Endodermal cell (in vitro differentiated cells): ENCODE measurements at regions not wholly inside any gene's neighbourhood (a gene's known extent, or its start where the extent isn't known, plus 50 kb on each side); places are given as distances from the start of the nearest gene placed in this dataset.

Experiments used
- DNase-seq: peaks from one replicate; pipeline ENCODE4 v3.0.0-alpha.2; 2017
- H3K27ac ChIP-seq: 2 replicates; pipeline ENCODE4 v1.5.1; 2013; ENCODE audit warnings: mild to moderate bottlenecking, low read depth, low read length, moderate library complexity
- H3K27me3 ChIP-seq: 2 replicates; pipeline ENCODE4 v1.6.1; 2013; ENCODE audit warnings: mild to moderate bottlenecking, low read length, moderate library complexity; ENCODE audit not compliant: insufficient read depth, control insufficient read depth, poor library complexity, severe bottlenecking
- H3K36me3 ChIP-seq: 2 replicates; pipeline ENCODE4 v1.7.0; 2013; ENCODE audit warnings: mild to moderate bottlenecking, low read length, moderate library complexity; ENCODE audit not compliant: control insufficient read depth, insufficient read depth
- H3K4me1 ChIP-seq: one replicate; pipeline ENCODE4 v1.7.0; 2013; ENCODE audit warnings: low read length; ENCODE audit not compliant: control insufficient read depth, insufficient read depth
- H3K4me3 ChIP-seq: 2 replicates; pipeline ENCODE4 v1.5.1; 2013; ENCODE audit warnings: mild to moderate bottlenecking, low read length, moderate library complexity
- H3K9ac ChIP-seq: 2 replicates; pipeline ENCODE4 v1.6.1; 2013; ENCODE audit warnings: mild to moderate bottlenecking, low read length, moderate library complexity; ENCODE audit not compliant: poor library complexity, severe bottlenecking; ENCODE audit errors: extremely low read depth
- H3K9me3 ChIP-seq: 2 replicates; pipeline ENCODE4 v1.6.1; 2013; ENCODE audit warnings: mild to moderate bottlenecking, low read length, moderate library complexity; ENCODE audit not compliant: control insufficient read depth
- H3K27ac Mint-ChIP-seq: 2 replicates; pipeline ENCODE4 v1.8.0; 2020; ENCODE audit warnings: mixed read lengths
- H3K27me3 Mint-ChIP-seq: 2 replicates; pipeline ENCODE4 v1.8.0; 2021; ENCODE audit warnings: mild to moderate bottlenecking, mixed read lengths; ENCODE audit not compliant: insufficient read depth
- H3K36me3 Mint-ChIP-seq: 2 replicates; pipeline ENCODE4 v1.8.0; 2020; ENCODE audit warnings: low read depth, mixed read lengths
- H3K4me1 Mint-ChIP-seq: 2 replicates; pipeline ENCODE4 v1.8.0; 2020; ENCODE audit warnings: mixed read lengths
- H3K4me3 Mint-ChIP-seq: 2 replicates; pipeline ENCODE4 v1.8.0; 2020; ENCODE audit warnings: mild to moderate bottlenecking, moderate library complexity, mixed read lengths
- H3K9me3 Mint-ChIP-seq: 2 replicates; pipeline ENCODE4 v1.8.0; 2020; ENCODE audit warnings: mild to moderate bottlenecking, mixed read lengths
- WGBS, 2 experiments: methylation state at CpG; one replicate each; pipeline versions ENCODE4 v1.1.5 to v1.1.7; 2013; ENCODE audit warnings: missing lambda C conversion rate in 2 of 2, mixed read lengths in 1 of 2; ENCODE audit not compliant: insufficient coverage in 1 of 2, insufficient read length in 1 of 2; 5-methylcytosine and 5-hydroxymethylcytosine counted together
- TF ChIP-seq, protein P1 (sequence below): fragments of 200-600 bp; sonication (generic); conservative IDR thresholded peaks from 2 replicates; pipeline ENCODE4 v1.5.0; 2021; ENCODE audit warnings: antibody characterized with exemption, mild to moderate bottlenecking

DNA sequence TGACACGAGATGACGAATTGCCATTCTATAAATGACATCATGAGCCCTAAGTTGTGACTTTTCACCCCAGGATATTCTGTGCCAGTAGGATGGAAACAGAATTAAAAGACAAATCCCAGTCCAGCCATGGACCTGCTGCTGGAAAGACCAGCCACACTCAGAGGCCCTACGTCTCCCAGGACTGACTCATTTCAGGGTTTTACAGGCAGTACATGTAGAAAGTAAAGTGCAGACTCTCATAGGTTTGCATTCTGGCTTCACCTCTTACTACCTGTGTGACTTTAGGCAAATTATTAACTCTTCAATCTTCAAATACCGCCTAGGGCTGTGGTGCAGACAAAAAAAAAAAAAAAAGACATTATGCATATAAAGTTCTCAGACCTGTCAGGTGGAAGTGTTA is 188.8 kb downstream of the NEBL start:
- Mint-ChIP-seq H3K27ac (no peak overlapping the region), H3K36me3 (no peaks in the 10 kb centered on the region), H3K27me3 (peaks cover 40% of the 10 kb centered on the region), H3K4me3 (no peak overlapping the region), H3K4me1 (peaks cover 34% of the 10 kb centered on the region), H3K9me3 (no peaks in the 10 kb centered on the region)
- no peaks in the 10 kb centered on the region for H3K27me3 ChIP-seq
- H3K4me1 ChIP-seq, result peaks cover 2% of the 10 kb centered on the region
- TF ChIP-seq, protein P1, sequence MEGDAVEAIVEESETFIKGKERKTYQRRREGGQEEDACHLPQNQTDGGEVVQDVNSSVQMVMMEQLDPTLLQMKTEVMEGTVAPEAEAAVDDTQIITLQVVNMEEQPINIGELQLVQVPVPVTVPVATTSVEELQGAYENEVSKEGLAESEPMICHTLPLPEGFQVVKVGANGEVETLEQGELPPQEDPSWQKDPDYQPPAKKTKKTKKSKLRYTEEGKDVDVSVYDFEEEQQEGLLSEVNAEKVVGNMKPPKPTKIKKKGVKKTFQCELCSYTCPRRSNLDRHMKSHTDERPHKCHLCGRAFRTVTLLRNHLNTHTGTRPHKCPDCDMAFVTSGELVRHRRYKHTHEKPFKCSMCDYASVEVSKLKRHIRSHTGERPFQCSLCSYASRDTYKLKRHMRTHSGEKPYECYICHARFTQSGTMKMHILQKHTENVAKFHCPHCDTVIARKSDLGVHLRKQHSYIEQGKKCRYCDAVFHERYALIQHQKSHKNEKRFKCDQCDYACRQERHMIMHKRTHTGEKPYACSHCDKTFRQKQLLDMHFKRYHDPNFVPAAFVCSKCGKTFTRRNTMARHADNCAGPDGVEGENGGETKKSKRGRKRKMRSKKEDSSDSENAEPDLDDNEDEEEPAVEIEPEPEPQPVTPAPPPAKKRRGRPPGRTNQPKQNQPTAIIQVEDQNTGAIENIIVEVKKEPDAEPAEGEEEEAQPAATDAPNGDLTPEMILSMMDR, result no peak
- no peaks in the 10 kb centered on the region for H3K9me3 ChIP-seq
- 93 to 96% methylated on average over 3 to 4 of the region's 4 CpGs for WGBS, 2 experiments
- H3K4me3 ChIP-seq, result no peak overlapping the region
- DNase-seq, result no peak
- H3K9ac ChIP-seq, result no peak overlapping the region
- no peak overlapping the region for H3K27ac ChIP-seq
- H3K36me3 ChIP-seq, result no peaks in the 10 kb centered on the region

DNA sequence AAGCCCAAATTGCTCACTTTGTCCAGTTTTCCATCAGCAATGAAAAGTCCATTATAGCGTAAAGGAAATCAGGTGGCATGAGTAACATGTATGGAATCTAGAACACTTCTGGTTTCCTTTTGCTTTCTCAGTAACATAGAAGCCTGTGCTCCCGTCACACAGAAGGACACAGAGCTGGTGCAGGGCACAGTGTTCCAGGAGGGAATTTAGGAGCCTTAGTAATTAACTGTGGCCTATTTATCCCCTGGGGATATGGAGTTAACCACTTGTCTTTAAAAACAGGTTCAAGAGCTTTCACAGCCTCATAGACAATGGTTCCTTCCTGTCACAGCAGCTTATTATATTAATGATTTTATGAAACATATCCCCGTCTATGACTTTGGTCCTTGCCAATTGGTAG is 189.9 kb downstream of the NEBL start:
- TF ChIP-seq, protein P1, result no peak
- Histone ChIP-seq H3K9me3 (no peaks in the 10 kb centered on the region), H3K4me3 (no peak overlapping the region), H3K27me3 (no peaks in the 10 kb centered on the region), H3K4me1 (no peaks in the 10 kb centered on the region), H3K27ac (no peak overlapping the region), H3K9ac (no peak overlapping the region), H3K36me3 (no peaks in the 10 kb centered on the region)
- 96 to 100% methylated on average over 1 to 3 of the region's 3 CpGs for WGBS, 2 experiments
- H3K27ac Mint-ChIP-seq, result no peak overlapping the region
- peaks cover 25% of the 10 kb centered on the region for H3K4me1 Mint-ChIP-seq
- H3K36me3 Mint-ChIP-seq, result no peaks in the 10 kb centered on the region
- H3K4me3 Mint-ChIP-seq, result no peak overlapping the region
- peaks cover 38% of the 10 kb centered on the region for H3K27me3 Mint-ChIP-seq
- no peak for DNase-seq
- peaks cover 2% of the 10 kb centered on the region for H3K9me3 Mint-ChIP-seq

DNA sequence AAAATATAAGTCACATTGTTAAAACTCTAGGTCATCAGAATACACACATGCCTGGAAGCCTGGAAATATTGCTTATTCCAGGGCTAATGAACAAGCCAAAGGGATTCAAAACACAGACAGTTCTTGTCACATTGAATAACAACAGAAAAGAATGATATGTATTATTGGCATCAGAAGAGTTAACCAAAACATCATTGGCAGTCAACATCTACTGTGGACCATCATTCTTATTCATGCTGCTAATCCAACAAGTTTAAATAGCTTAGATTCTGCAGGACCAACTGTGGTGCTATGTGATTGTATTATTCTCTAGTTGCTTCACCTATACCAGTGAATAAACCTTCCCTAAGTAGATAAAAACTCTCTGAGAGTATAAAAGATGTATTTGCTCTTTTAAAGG is 198.3 kb downstream of the NEBL start:
- Histone ChIP-seq H3K27ac (no peak overlapping the region), H3K36me3 (no peaks in the 10 kb centered on the region), H3K9me3 (peaks cover 16% of the 10 kb centered on the region), H3K27me3 (no peaks in the 10 kb centered on the region), H3K4me3 (no peak overlapping the region), H3K9ac (no peak overlapping the region), H3K4me1 (no peaks in the 10 kb centered on the region)
- Mint-ChIP-seq H3K4me1 (peaks cover 18% of the 10 kb centered on the region), H3K27ac (no peak overlapping the region), H3K36me3 (no peaks in the 10 kb centered on the region), H3K9me3 (peaks cover 21% of the 10 kb centered on the region), H3K4me3 (no peak overlapping the region), H3K27me3 (peaks cover 2% of the 10 kb centered on the region)
- TF ChIP-seq, protein P1, result no peak
- DNase-seq, result no peak
